ENCODE measurements at regions not wholly inside any gene's neighbourhood (a gene's known extent, or its start where the extent isn't known, plus 50 kb on each side); places are given as distances from the start of the nearest gene placed in this dataset.
"Not testable (repeated sequence)": the region's sequence is repeated elsewhere in the genome, so short reads cannot be mapped to it uniquely, and the experiment has no call there.

DNA sequence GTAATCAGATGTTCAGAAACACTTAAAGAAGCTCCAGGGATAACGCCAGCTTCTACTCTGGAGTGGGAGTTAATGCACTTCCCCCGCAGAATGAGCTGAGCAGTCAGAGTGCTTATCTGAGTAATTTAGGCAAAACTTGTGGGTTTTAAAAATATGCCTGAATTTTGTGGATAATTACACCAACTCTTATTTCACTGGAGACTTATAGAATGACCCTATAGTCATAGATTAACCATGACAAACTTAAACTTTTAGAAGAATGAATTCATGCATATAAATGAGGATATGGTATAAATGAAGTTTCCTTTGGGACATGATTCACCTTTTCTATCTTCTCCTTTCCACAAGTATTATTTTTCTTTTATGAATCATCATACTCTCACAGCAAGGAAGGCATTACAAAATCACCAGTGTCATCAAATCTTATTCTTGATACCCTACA is 241.1 kb upstream of the FBXO33 start:
- peaks cover 24% of the 10 kb centered on the region for H3K4me1 ChIP-seq (ENCODE audit: control insufficient read depth, insufficient read depth, low read length)
- H3K4me3 ChIP-seq (ENCODE audit: low read depth, low read length): no peak overlapping the region; the same call in 1 of the 2 replicates
- no peaks in the 10 kb centered on the region for H3K36me3 ChIP-seq (ENCODE audit: control insufficient read depth, insufficient read depth, low read length)
- no peak overlapping the region for H3K27ac ChIP-seq (ENCODE audit: low read depth, low read length)
- H3K27me3 ChIP-seq (ENCODE audit: control insufficient read depth, insufficient read depth, low read length): no peaks in the 10 kb centered on the region
- H3K9me3 ChIP-seq (ENCODE audit: control insufficient read depth, insufficient read depth, low read depth, low read length): no peaks in the 10 kb centered on the region
- H3K9ac ChIP-seq (ENCODE audit: low read length): no peak overlapping the region

DNA sequence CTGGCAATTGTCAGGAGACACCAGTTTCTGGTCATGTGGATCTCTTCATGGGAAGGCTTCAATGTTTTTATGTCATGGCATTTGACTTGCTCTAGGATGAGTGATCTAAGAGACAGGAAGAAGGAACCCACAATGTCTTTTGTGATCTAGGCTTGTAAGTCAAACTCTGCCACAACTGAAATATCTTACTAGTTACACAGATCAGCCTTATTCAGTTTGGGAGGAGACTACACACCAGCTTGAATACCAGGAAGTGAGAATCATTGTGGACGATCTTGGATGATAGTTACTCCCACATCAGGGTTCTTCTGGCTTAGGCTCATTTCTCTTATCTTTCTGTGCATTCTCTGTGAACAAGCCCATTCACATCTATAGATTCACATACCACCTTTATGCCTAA is 236.2 kb upstream of the FBXO33 start:
- peaks cover 14% of the 10 kb centered on the region for H3K4me1 ChIP-seq (ENCODE audit: control insufficient read depth, insufficient read depth, low read length)

DNA sequence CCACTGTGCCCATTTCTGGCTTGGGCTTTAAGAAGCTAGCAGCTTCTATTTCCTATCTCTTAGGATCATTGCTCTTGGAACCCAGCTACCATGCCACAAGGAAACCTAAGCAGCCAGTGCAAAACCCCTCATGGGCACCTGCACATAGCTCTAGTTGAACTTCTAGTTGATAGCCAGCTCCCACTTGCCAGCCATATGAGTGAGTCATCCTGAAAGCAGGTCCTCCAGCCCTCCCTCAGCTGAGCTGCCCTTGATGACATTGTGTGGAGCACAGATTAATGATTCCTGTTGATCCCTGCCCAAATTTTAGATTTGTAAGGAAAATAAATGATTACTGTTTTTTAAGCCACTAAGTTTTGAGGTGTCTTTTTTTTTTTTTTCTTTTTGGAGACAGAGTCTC is 234.2 kb upstream of the FBXO33 start:
- Histone ChIP-seq H3K4me1 (ENCODE audit: control insufficient read depth, insufficient read depth, low read length) (no peaks in the 10 kb centered on the region), H3K27ac (ENCODE audit: low read depth, low read length) (no peak overlapping the region), H3K27me3 (ENCODE audit: control insufficient read depth, insufficient read depth, low read length) (no peaks in the 10 kb centered on the region), H3K36me3 (ENCODE audit: control insufficient read depth, insufficient read depth, low read length) (no peaks in the 10 kb centered on the region), H3K4me3 (ENCODE audit: low read depth, low read length) (no peak overlapping the region), H3K9me3 (ENCODE audit: control insufficient read depth, insufficient read depth, low read depth, low read length) (no peaks in the 10 kb centered on the region), H3K9ac (ENCODE audit: low read length) (no peak overlapping the region)

More for the DNA sequence above, 236.2 kb upstream of the FBXO33 start:
- H3K4me3 ChIP-seq (ENCODE audit: low read depth, low read length): no peak overlapping the region
- H3K9ac ChIP-seq (ENCODE audit: low read length): no peak overlapping the region
- no peaks in the 10 kb centered on the region for H3K27me3 ChIP-seq (ENCODE audit: control insufficient read depth, insufficient read depth, low read length)
- H3K9me3 ChIP-seq (ENCODE audit: control insufficient read depth, insufficient read depth, low read depth, low read length): no peaks in the 10 kb centered on the region
- no peak overlapping the region for H3K27ac ChIP-seq (ENCODE audit: low read depth, low read length)
- no peaks in the 10 kb centered on the region for H3K36me3 ChIP-seq (ENCODE audit: control insufficient read depth, insufficient read depth, low read length)

DNA sequence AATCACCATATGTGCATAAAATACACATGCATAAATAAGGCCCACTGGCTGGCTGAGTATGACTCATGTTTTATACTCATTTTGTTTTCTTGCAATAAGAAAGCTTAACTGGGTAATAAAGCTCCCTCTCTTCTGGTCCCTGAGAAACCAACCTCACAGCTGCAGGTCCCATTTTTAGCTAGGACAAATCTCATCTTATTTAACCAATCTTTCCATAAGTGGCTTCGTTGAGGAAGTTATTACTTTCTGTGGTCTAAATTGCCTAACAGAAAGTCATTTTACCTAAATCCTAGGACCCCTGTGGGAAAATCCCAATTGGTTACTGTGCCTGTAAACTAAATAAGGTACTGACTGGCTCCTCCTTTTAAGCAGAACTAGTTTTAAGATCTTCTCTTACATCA is 232.8 kb upstream of the FBXO33 start:
- H3K36me3 ChIP-seq (ENCODE audit: control insufficient read depth, insufficient read depth, low read length): no peaks in the 10 kb centered on the region
- no peaks in the 10 kb centered on the region for H3K9me3 ChIP-seq (ENCODE audit: control insufficient read depth, insufficient read depth, low read depth, low read length)
- H3K27me3 ChIP-seq (ENCODE audit: control insufficient read depth, insufficient read depth, low read length): no peaks in the 10 kb centered on the region
- no peak overlapping the region for H3K27ac ChIP-seq (ENCODE audit: low read depth, low read length)
- H3K9ac ChIP-seq (ENCODE audit: low read length): no peak overlapping the region
- no peak overlapping the region for H3K4me3 ChIP-seq (ENCODE audit: low read depth, low read length)
- no peaks in the 10 kb centered on the region for H3K4me1 ChIP-seq (ENCODE audit: control insufficient read depth, insufficient read depth, low read length)

DNA sequence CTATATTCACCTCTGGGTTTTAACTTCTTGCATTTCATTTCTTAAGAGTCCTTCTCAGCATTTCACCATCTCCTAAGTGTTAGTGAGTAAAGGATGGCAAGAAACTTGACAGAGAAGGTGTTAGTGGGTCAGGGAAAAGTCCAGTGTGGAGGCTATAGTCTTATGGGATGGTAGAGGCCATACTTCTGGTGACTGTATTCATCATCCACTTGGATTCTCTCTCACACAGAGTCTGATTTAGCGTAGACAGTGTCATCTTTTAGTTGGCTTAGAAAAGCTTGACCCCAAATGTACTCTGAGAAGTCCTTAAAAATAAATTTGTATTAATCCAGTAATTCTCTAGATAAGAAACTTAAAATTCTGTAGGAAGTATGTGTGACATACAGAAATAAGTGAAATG is 232.4 kb upstream of the FBXO33 start:
- H3K4me1 ChIP-seq (ENCODE audit: control insufficient read depth, insufficient read depth, low read length): no peaks in the 10 kb centered on the region
- no peaks in the 10 kb centered on the region for H3K27me3 ChIP-seq (ENCODE audit: control insufficient read depth, insufficient read depth, low read length)
- H3K36me3 ChIP-seq (ENCODE audit: control insufficient read depth, insufficient read depth, low read length): no peaks in the 10 kb centered on the region
- no peak overlapping the region for H3K9ac ChIP-seq (ENCODE audit: low read length)
- H3K4me3 ChIP-seq (ENCODE audit: low read depth, low read length): no peak overlapping the region
- H3K9me3 ChIP-seq (ENCODE audit: control insufficient read depth, insufficient read depth, low read depth, low read length): no peaks in the 10 kb centered on the region
- H3K27ac ChIP-seq (ENCODE audit: low read depth, low read length): no peak overlapping the region

DNA sequence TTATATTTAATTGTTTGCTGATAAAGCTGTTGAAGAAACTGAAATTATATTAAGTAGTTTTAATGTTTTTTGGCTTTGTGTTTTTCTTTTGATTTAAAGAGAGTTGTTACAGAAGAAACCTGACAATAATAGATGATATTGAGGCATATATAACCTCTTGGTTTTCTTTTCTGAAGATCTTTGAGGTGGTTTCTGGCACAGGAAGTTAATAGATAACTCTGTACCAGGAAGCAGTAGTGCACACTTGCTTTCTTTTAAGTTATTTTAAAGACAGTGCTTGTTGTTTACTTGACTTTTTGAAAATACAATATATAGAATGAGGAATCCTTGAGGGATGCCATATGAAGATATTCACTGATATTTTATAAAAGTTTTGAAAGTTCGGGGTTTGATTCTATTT is 209.0 kb upstream of the FBXO33 start:
- Histone ChIP-seq H3K4me1 (ENCODE audit: control insufficient read depth, insufficient read depth, low read length) (no peaks in the 10 kb centered on the region), H3K36me3 (ENCODE audit: control insufficient read depth, insufficient read depth, low read length) (no peaks in the 10 kb centered on the region), H3K4me3 (ENCODE audit: low read depth, low read length) (no peak overlapping the region), H3K27me3 (ENCODE audit: control insufficient read depth, insufficient read depth, low read length) (no peaks in the 10 kb centered on the region), H3K9me3 (ENCODE audit: control insufficient read depth, insufficient read depth, low read depth, low read length) (no peaks in the 10 kb centered on the region), H3K27ac (ENCODE audit: low read depth, low read length) (no peak overlapping the region), H3K9ac (ENCODE audit: low read length) (no peak overlapping the region)

DNA sequence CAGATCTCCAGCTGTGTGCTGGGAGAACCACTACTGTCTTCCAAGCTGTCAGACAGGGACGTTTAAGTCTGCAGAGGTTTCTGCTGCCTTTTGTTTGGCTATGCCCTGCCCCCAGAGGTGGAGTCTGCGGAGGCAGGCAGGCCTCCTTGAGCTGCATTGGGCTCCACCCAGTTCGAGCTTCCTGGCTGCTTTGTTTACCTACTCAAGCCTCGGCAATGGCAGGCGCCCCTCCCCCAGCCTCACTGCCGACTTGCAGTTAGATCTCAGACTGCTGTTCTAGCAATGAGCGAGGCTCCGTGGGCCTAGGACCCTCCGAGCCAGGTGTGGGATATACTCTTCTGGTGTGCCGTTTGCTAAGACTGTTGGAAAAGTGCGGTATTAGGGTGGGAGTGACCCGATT is 206.8 kb upstream of the FBXO33 start:
- H3K4me1 ChIP-seq (ENCODE audit: control insufficient read depth, insufficient read depth, low read length); H3K27ac ChIP-seq (ENCODE audit: low read depth, low read length); H3K4me3 ChIP-seq (ENCODE audit: low read depth, low read length); H3K36me3 ChIP-seq (ENCODE audit: control insufficient read depth, insufficient read depth, low read length); H3K9ac ChIP-seq (ENCODE audit: low read length); H3K9me3 ChIP-seq (ENCODE audit: control insufficient read depth, insufficient read depth, low read depth, low read length); H3K27me3 ChIP-seq (ENCODE audit: control insufficient read depth, insufficient read depth, low read length): not testable (repeated sequence)

DNA sequence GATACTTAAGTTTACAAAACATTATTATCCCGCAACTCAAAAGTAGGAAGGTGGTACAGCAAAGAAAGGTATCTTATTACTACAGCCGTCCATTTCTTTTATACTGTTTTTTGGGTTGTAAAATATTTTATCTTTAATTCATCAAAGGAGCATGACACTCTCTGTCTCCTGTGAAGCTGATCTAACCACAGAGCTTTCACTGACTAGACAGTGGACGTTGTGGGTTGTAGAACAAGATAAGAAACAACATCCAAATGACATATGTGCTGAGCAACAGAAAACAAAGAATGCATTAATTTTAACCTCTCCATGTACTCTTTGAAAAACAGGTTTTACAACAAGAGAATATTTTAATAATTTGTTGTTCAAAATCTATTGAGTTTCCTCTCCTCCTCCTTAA is 195.9 kb upstream of the FBXO33 start:
- Histone ChIP-seq H3K4me1 (ENCODE audit: control insufficient read depth, insufficient read depth, low read length) (no peaks in the 10 kb centered on the region), H3K36me3 (ENCODE audit: control insufficient read depth, insufficient read depth, low read length) (no peaks in the 10 kb centered on the region), H3K4me3 (ENCODE audit: low read depth, low read length) (no peak overlapping the region)

DNA sequence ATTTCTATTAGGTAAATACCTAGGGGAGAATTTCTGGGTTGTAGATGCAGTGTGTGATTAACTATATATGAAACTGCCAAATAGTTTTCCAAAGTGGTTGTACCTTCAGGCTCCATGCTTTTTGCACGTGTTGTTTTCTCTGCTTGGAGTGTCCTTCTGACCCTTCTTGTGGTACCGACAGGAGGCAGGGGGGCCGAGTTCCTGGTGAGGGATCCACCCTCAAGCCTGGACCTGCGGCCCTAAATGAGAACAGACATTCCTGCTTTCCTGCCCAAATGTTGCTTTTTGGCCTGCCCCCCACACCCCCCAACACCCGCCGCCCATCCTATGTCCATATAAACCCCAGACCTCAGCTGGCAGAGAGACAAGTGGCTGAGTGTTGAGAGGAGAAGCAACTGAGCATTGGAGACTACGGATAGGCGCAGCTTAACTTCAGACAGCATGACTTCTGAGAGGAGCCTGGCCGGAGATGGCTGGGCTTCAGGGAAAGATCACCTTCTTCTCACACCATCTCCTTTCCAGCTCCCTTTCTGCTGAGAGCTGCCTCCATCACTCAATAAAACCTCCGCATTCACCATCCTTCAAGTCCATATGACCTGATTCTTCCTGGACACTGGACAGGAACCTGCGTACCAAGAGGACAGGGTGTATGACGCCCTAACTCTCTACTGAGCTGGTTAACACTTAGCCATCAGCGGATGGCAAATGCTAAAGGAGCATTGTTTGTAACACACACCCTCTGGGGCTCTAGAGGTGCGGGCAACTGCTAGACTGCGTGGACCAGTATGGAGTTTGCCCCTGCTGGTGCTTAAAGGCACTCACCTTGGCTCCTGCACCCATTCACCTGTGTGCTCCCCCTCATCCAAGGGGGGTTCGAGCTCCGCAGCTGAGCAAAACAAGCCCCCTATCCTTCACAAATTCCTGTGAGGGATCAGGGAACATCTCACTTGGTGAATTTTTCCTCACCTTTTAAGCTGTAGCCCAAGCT is 194.7 kb upstream of the FBXO33 start:
- Histone ChIP-seq H3K4me3 (ENCODE audit: low read depth, low read length) (no peak overlapping the region), H3K36me3 (ENCODE audit: control insufficient read depth, insufficient read depth, low read length) (no peaks in the 10 kb centered on the region), H3K9ac (ENCODE audit: low read length) (no peak overlapping the region), H3K4me1 (ENCODE audit: control insufficient read depth, insufficient read depth, low read length) (no peaks in the 10 kb centered on the region), H3K27ac (ENCODE audit: low read depth, low read length) (no peak overlapping the region), H3K9me3 (ENCODE audit: control insufficient read depth, insufficient read depth, low read depth, low read length) (no peaks in the 10 kb centered on the region), H3K27me3 (ENCODE audit: control insufficient read depth, insufficient read depth, low read length) (no peaks in the 10 kb centered on the region)

More for the DNA sequence above, 195.9 kb upstream of the FBXO33 start:
- Histone ChIP-seq H3K27me3 (ENCODE audit: control insufficient read depth, insufficient read depth, low read length) (no peaks in the 10 kb centered on the region), H3K9ac (ENCODE audit: low read length) (no peak overlapping the region), H3K9me3 (ENCODE audit: control insufficient read depth, insufficient read depth, low read depth, low read length) (no peaks in the 10 kb centered on the region), H3K27ac (ENCODE audit: low read depth, low read length) (no peak overlapping the region)

DNA sequence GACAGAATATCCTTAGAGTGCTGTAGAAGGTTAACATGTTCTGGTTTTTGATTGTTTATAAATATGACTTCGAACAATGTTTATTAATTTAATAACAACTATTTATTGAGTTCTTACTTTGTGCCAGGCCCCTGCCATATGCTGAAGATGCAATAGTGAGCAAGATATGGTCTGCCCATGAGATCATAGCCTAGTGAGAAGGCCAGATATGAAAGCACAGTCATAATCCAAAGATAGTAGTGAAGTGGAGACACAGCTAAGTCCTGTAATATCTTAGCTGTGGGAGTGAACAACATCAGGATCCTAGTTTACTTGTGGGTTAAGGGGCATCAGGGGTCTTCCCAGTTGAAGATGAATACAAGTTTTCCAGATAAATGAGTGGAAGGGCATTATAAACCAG is 189.4 kb upstream of the FBXO33 start:
- peaks cover 1% of the 10 kb centered on the region; the same call in 1 of the 2 replicates for H3K4me1 ChIP-seq (ENCODE audit: control insufficient read depth, insufficient read depth, low read length)
- H3K27ac ChIP-seq (ENCODE audit: low read depth, low read length): no peak overlapping the region
- no peaks in the 10 kb centered on the region for H3K9me3 ChIP-seq (ENCODE audit: control insufficient read depth, insufficient read depth, low read depth, low read length)
- no peaks in the 10 kb centered on the region for H3K27me3 ChIP-seq (ENCODE audit: control insufficient read depth, insufficient read depth, low read length)
- H3K4me3 ChIP-seq (ENCODE audit: low read depth, low read length): no peak overlapping the region
- no peaks in the 10 kb centered on the region for H3K36me3 ChIP-seq (ENCODE audit: control insufficient read depth, insufficient read depth, low read length)
- H3K9ac ChIP-seq (ENCODE audit: low read length): no peak overlapping the region

DNA sequence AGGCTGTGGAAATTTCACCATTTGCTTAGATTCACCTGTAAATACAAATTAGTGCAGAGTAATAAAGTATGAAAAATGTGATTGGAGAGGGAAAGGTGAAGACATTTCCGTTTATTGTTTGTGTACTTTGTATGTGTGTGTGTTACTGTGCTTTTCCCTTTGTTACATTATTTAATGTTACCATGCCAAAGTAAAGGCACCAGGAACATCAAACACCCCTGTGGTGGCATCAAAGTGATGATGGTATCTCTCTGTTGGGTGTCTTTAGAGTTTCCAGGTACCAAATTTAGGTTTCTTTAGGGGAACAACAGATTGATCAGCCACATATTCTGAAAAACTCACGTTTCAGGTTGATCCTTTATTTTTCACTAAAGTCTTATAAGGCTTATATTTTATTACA is 189.0 kb upstream of the FBXO33 start:
- Histone ChIP-seq H3K4me3 (ENCODE audit: low read depth, low read length) (no peak overlapping the region), H3K9ac (ENCODE audit: low read length) (no peak overlapping the region), H3K4me1 (ENCODE audit: control insufficient read depth, insufficient read depth, low read length) (peaks cover 4% of the 10 kb centered on the region; the same call in 1 of the 2 replicates), H3K27ac (ENCODE audit: low read depth, low read length) (no peak overlapping the region), H3K36me3 (ENCODE audit: control insufficient read depth, insufficient read depth, low read length) (no peaks in the 10 kb centered on the region), H3K9me3 (ENCODE audit: control insufficient read depth, insufficient read depth, low read depth, low read length) (no peaks in the 10 kb centered on the region), H3K27me3 (ENCODE audit: control insufficient read depth, insufficient read depth, low read length) (no peaks in the 10 kb centered on the region)

All from HUES6 (cell line).